Ovary (tissue), 3 donors: ENCODE measurements at regions not wholly inside any gene's neighbourhood (a gene's known extent, or its start where the extent isn't known, plus 50 kb on each side); places are given as distances from the start of the nearest gene placed in this dataset.

Experiments
- POLR2A ChIP-seq: fragments of 450-650 bp; IDR thresholded peaks from one replicate; pipeline ENCODE4 v1.6.1; 2017; ENCODE audit warnings: antibody characterized with exemption, mild to moderate bottlenecking, moderate library complexity
- TF ChIP-seq, protein P1 (sequence below), 3 donors: fragments of 450-650 bp in 2 of 3; fragments of 200-600 bp in 1 of 3; IDR thresholded peaks; one replicate each; pipeline versions ENCODE4 v1.5.1 to v1.8.0; 2016 to 2022; ENCODE audit warnings: antibody characterized with exemption in 3 of 3, mild to moderate bottlenecking in 1 of 3
- donor health status: DM: no; HTN: no; CAD: no.

DNA sequence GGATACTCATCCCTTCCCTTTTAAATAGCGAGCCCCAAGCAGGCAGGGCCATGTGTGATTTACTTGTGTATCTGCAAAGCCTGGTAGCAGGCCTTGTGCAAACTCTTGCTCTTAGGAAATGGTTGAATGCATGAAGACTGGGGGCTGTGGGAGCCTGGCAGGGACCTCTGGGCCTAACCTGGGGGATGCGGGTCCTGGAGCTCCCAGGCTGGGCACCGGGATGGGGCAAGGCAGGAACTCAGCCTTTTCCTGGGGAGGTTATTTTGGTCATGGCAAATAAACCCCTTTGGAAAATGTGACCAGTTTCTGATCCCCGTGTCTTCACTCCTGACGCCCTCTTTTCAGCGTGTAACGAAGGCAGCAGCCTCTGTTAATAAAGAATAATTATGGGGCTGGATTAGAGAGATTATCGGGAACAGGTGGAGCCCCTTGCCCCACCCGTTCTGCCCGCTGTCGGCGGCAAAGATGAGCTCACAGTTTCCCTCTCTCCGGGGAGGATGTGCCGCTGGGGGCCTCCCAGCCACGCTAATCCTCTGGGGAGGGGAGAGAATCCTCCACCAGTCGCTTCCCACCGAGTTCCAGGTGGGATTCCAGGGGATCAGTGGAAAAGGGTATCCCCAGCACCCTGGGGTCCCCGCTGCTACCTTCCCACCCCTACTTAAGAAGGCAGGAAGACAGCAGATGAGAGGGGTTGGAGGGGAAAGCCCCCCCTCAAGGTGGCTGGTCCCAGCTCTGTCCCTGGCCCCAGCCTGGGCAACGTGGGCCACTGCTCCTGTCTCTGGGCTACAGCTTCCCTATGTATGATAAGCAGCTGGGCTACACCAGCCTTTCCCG lies 69.7 kb upstream of the WNT4 start:
- TF ChIP-seq, protein P1, sequence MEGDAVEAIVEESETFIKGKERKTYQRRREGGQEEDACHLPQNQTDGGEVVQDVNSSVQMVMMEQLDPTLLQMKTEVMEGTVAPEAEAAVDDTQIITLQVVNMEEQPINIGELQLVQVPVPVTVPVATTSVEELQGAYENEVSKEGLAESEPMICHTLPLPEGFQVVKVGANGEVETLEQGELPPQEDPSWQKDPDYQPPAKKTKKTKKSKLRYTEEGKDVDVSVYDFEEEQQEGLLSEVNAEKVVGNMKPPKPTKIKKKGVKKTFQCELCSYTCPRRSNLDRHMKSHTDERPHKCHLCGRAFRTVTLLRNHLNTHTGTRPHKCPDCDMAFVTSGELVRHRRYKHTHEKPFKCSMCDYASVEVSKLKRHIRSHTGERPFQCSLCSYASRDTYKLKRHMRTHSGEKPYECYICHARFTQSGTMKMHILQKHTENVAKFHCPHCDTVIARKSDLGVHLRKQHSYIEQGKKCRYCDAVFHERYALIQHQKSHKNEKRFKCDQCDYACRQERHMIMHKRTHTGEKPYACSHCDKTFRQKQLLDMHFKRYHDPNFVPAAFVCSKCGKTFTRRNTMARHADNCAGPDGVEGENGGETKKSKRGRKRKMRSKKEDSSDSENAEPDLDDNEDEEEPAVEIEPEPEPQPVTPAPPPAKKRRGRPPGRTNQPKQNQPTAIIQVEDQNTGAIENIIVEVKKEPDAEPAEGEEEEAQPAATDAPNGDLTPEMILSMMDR (IDR thresholded peaks at IDR 0.05) = no peak
- TF ChIP-seq POLR2A = no peak
